ENCODE measurements at regions not wholly inside any gene's neighbourhood (a gene's known extent, or its start where the extent isn't known, plus 50 kb on each side); places are given as distances from the start of the nearest gene placed in this dataset.
"Not testable (repeated sequence)": the region's sequence is repeated elsewhere in the genome, so short reads cannot be mapped to it uniquely, and the experiment has no call there.

GRCh38 chr7:131145770-131146169 lies 181.9 kb upstream of the MKLN1 start:
- no peak for DNase-seq (ENCODE audit: low read depth in 2 of 2)

DNA sequence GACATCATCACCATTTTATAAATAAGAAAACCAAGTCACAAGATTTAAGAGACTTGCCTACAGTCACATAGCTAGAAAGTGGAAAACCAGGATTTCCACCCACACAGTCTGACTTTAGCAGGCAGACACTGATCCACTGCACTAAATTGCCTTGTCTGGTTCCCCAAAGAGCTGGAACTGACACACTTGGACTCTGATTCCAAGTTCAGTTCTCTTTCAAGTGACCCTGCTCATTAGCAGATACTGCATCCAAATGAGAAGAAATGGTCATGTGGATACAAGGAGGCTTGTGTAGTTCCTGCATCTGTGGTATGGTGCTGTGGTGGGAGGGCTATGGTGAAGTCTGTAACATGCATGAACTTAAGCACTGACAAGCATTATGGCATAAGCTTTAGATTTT lies 180.1 kb upstream of the MKLN1 start:
- DNase-seq (ENCODE audit: low read depth in 2 of 2): no peak

DNA sequence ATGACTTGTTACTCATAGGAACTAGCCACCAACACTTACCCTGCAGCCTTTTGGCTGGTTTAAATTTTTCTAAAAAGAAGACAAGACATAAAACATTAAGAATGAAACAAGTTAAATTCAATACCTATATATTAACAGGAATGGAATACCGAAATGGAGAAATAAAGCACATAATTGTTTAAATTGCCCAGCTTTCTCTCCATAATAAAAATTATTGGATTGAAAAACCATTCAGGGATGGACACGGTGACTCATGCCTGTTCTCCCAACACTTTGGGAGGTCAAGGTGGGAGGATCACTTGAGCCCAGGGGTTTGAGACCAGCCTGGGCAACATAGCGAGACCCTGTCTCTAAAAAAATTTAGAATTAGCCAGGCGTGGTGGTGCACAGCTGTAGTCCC lies 179.4 kb upstream of the MKLN1 start:
- no peak for DNase-seq (ENCODE audit: low read depth in 2 of 2)

- no peak for DNase-seq (ENCODE audit: low read depth in 2 of 2)
Measured at GRCh38 chr7:131148708-131149428, 178.8 kb upstream of the MKLN1 start.

GRCh38 chr7:131149429-131149773 lies 178.3 kb upstream of the MKLN1 start:
- no peak for DNase-seq (ENCODE audit: low read depth in 2 of 2)

GRCh38 chr7:131149840-131150239 lies 177.8 kb upstream of the MKLN1 start:
- DNase-seq (ENCODE audit: low read depth in 2 of 2): no peak

- no peak for DNase-seq (ENCODE audit: low read depth in 2 of 2)
Measured at GRCh38 chr7:131151034-131151433, 176.6 kb upstream of the MKLN1 start.

GRCh38 chr7:131152766-131153165 lies 174.9 kb upstream of the MKLN1 start:
- no peak for DNase-seq (ENCODE audit: low read depth in 2 of 2)

- no peak for DNase-seq (ENCODE audit: low read depth in 2 of 2)
Measured at GRCh38 chr7:131154380-131154779, 173.3 kb upstream of the MKLN1 start.

DNA sequence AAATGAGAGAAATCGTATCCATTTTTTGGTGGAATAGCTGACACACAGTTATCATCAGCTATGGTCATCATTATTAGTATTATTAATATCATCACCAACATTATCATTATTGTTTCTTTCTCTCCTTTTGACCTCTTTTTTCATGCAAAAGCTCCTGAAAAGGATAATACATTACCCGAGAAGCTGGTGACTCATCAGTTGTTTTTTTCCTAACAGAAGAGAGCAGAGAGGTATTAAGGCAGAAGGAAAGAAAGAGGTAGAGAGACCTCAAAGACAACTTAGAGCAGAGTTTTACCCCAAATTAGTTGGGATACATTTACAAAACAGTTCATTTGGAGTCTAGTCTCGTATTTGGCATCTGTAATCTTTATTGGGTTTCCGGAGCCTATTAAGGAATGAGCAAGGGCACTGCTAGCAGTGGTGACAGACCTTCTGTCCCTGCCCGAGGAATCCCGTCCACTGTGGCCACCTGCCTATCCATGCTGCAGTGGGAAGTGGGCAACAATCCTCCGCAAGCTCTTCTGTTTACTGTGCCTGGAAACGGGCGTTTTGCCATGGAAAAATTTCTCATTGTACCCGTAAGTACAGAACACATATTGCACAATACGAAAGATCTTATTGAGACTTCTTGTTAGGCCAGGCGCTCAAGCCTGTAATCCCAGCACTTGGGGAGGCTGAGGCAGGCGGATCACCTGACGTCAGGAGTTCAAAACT lies 170.0 kb upstream of the MKLN1 start:
- no peak for DNase-seq (ENCODE audit: low read depth in 2 of 2)

DNA sequence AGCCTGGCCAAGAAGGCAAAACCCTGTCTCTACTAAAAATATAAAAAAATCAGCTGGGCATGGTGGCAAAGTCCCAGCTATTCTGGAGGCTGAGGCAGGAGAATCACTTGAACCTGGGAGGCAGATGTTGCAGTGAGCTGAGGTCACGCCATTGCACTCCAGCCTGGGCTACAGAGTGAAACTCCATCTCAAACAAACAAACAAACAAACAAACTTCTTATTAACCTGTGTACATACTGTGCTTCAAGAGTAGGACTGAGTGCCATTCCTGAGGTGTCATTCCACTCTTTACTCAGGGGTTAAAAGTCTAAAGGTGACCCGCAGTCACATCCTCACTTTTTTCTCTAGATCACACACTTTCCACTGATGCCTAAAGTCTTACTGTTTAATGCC lies 169.4 kb upstream of the MKLN1 start:
- DNase-seq (ENCODE audit: low read depth in 2 of 2): not testable (repeated sequence)

GRCh38 chr7:131159961-131160361 lies 167.7 kb upstream of the MKLN1 start:
- no peak for DNase-seq (ENCODE audit: low read depth in 2 of 2)

GRCh38 chr7:131161103-131161502 lies 166.6 kb upstream of the MKLN1 start:
- DNase-seq (ENCODE audit: low read depth in 2 of 2): no peak

DNA sequence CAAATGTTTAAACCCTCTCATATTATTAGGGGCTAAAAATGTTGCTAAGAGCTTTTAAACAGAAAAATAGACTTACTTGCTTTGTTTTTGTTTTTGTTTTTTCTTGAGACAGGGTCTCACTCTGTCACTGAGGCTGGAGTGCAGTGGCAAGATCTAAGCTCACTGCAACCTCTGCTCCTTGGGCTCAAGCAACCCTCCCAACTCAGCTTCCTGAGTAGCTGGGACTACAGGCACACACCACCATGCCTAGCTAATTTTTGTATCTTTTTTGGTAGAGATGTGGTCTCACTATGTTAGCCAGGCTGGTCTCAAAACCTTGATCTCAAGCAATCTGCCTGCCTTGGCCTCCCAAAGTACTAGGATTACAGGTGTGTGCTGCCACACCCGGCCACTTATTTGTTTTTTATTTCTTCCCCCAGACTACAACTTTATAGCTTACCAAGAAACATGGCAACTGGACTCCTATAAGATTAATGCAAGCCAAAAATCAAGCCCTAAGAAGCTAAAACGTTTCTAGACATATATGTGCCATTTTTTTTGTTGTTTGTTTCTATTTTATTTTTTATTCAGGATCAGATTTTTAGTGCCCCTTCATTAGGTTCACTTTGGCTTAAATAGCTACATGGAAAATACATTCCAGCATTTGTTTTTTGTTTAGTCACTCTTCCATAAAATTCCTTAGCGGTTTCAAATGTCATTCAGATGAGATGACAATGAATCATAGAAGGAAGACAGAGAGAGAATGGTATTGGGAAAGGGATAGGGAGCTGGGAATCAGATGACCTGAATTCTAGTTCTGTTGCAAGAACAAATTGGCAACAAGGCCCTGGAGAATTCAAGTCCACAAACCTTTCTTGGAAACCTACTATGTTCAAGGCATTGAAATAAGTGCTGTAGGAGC lies 163.4 kb upstream of the MKLN1 start:
- no peak for DNase-seq (ENCODE audit: low read depth in 2 of 2)

- no peak for DNase-seq (ENCODE audit: low read depth in 2 of 2)
Measured at GRCh38 chr7:131166066-131166465, 161.6 kb upstream of the MKLN1 start.

DNA sequence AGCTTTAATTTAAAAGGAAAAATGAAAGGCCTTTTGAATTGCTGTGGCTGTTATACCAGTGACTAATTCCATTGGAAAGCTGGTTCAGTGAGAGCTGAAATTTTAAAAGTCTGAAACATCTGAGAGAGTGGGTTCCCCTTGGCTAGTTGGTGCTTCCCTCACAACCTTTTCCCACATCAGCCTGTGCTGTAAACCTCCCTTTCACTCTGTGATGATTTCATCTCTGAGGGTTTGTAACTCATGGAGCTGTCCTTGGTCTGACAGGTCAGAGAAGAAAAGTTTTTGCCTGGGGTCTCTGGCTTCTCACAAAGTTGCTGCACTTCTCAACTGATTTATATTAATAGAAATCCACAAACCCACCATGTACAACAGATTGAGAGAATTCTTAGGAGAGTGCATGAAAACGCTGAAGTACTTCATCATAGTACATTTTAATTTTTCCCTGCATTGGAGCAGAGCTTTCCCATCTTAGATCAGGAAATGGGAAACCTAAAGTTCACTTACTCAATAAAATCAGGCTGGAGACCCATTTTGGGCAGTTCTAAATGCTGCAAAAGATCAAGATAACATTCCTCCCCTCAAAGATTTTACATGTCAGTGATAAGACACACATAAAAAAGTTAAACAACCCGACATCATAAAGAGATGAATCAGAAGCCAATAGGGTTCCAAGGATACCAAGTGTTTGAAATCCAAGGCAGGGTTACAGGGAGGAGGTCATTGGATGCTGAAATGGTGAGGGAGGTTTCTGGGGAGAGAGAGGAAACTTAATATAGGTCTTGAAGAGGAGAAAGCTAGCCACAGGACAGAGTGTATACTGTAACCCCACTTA lies 157.0 kb upstream of the MKLN1 start:
- DNase-seq (ENCODE audit: low read depth in 2 of 2): no peak

DNA sequence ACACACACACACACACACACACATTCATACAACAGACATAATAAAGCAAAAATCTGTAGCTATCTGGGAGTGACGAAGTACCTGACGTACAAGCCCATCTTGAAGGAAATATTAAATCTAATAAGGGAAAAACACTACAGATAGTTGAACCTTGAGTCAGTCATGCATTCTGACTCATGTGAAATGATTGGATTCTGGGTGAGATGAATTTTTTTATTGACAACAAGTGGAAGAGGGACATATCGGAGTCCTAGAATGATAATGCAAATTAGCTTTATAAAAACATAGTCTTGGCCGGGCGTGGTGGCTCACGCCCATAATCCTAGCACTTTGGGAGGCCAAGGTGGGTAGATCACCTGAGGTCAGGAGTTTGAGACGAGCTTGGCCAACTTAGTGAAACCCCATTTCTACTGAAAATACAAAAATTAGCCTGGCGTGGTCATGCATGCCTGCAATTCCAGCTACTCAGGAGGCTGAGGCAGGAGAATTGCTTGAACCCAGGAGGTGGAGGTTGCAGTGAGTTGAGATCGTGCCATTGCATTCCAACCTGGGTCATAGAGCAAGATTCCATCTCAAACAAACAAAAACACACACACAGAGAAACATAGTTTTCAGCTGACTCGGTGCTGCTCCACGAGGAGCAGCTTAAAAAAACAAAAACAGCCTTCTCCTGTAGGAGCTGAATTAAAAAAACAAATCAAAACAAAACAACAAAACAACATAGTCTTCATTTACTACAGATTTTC lies 154.4 kb upstream of the MKLN1 start:
- DNase-seq (ENCODE audit: low read depth in 2 of 2): no peak

DNA sequence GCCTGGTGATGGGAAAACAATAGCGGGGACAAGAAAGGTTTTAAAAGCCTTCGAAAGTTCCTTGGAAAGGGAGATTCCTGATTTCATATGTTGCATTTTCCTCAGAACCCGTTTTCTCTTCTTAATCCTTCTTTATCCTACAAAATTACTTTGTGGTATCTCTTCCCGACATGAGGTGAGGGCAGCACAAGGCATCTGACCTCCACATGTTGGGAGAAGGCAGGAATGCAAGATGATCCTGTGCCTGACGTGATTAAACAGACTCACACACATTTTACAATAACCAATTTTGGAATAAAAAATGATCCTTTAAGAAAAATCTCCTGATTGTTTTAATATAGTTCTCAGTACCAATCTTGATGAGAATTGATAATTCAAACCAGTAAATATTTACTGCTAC lies 153.3 kb upstream of the MKLN1 start:
- DNase-seq (ENCODE audit: low read depth in 2 of 2): no peak

GRCh38 chr7:131174855-131175254 lies 152.8 kb upstream of the MKLN1 start:
- no peak for DNase-seq (ENCODE audit: low read depth in 2 of 2)

- DNase-seq (ENCODE audit: low read depth in 2 of 2): no peak
Measured at GRCh38 chr7:131182446-131183058, 145.1 kb upstream of the MKLN1 start.

DNA sequence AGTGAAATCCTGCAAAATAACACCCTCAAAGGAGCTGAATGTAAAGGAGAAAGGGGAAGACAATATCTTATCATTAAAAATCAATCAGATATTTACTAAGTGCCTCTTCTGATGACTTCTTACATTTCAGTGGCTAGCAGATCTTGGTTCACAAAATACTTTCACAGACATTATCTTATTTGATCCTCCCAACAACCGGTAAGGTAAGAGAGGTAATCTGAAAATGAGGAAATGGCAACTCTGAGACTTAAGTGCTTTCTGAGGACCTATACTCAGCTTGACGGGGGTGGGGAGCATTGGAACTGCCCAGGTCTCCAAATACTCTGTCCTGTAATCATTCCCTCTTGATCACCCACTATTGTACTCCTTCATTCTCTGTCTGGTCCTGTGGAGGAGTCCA lies 144.6 kb upstream of the MKLN1 start:
- DNase-seq (ENCODE audit: low read depth in 2 of 2): no peak
